HepG2 (cell line): ENCODE measurements at regions not wholly inside any gene's neighbourhood (a gene's known extent, or its start where the extent isn't known, plus 50 kb on each side); places are given as distances from the start of the nearest gene placed in this dataset.

ENCODE experiments used
- ATAC-seq: fragments of 200-7000 bp; cut with Tn5 transposase; 3 replicates; pipeline ENCODE4 v1.9.1; 2020; ENCODE audit warnings: mild to moderate bottlenecking, moderate library complexity
- BruUV-seq: library from RNA; stranded (reverse); fragments of 400-500 nt; replicated peaks from 2 replicates; lab custom pipeline; 2021; lab: Mats Ljungman, UMichigan
- CTCF ChIA-PET: fragments of 300-600 bp; formaldehyde crosslinking; extraction: SDS; loops from one replicate; lab custom pipeline; 2021; ENCODE audit warnings: low total read pairs, inconsistent platforms, low intra/inter-chr PET ratio; lab: Yijun Ruan, JAX
- POLR2A ChIA-PET: fragments of 350-600 bp; sonication (Branson Sonifier 250); formaldehyde crosslinking; loops from one replicate; lab custom pipeline; 2020; ENCODE audit warnings: antibody characterized with exemption, inconsistent platforms; lab: Yijun Ruan, JAX
- DNase-seq: peaks from one replicate; pipeline ENCODE4 v3.0.0-alpha.2; 2015; ENCODE audit warnings: low spot score
- FAIRE-seq: peaks from 3 replicates; lab custom pipeline; 2011; peaks lifted over from hg19 to GRCh38; lab: Jason Lieb, UNC
- H2AFZ ChIP-seq: one replicate; pipeline ENCODE4 v1.6.1; 2011; ENCODE audit warnings: low read length, inconsistent platforms
- H3K27ac ChIP-seq: fragments of 300-600 bp; 3 replicates; pipeline ENCODE4 v1.8.0; 2011; ENCODE audit warnings: mixed run types, mild to moderate bottlenecking, mixed read lengths, low read length, inconsistent platforms; ENCODE audit not compliant: insufficient read depth; ENCODE audit errors: extremely low read length
- H3K27me3 ChIP-seq, 2 experiments: fragments of 200-600 bp in 1 of 2; 2 replicates in 1 of 2; 3 replicates in 1 of 2; pipeline versions ENCODE4 v1.6.0 to v1.8.0; 2011; ENCODE audit warnings: low read length in 2 of 2, mild to moderate bottlenecking in 2 of 2, moderate library complexity in 2 of 2, inconsistent platforms in 1 of 2; ENCODE audit not compliant: insufficient read depth in 2 of 2, control insufficient read depth in 1 of 2
- H3K36me3 ChIP-seq, 2 experiments: fragments of 200-600 bp in 1 of 2; replicated peaks in 1 of 2; 2 replicates in 1 of 2; 3 replicates in 1 of 2; pipeline versions ENCODE4 v1.5.1 to v1.8.0; 2011; ENCODE audit warnings: low read length in 2 of 2, inconsistent platforms in 1 of 2; ENCODE audit not compliant: insufficient read depth in 2 of 2, control insufficient read depth in 1 of 2
- H3K4me1 ChIP-seq: 2 replicates; pipeline ENCODE4 v1.5.1; 2012; ENCODE audit warnings: low read length, inconsistent platforms; ENCODE audit not compliant: insufficient read depth
- H3K4me2 ChIP-seq: 2 replicates; pipeline ENCODE4 v1.6.0; 2011; ENCODE audit warnings: low read depth, low read length, inconsistent platforms
- H3K4me3 ChIP-seq, 3 experiments: fragments of 200-600 bp in 1 of 3; sonication (generic), shearing (Covaris generic) in 1 of 3; replicated peaks in 1 of 3; 2 replicates each; pipeline ENCODE4 v1.5.1; 2011 to 2016; ENCODE audit warnings: low read length in 3 of 3, inconsistent platforms in 2 of 3, low read depth in 2 of 3, mild to moderate bottlenecking in 2 of 3, control low read depth in 1 of 3, mixed read lengths in 1 of 3; ENCODE audit not compliant: insufficient read depth in 1 of 3
- H3K79me2 ChIP-seq: one replicate; pipeline ENCODE4 v1.6.1; 2011; ENCODE audit warnings: low read length, inconsistent platforms; ENCODE audit not compliant: insufficient read depth
- H3K9ac ChIP-seq: 2 replicates; pipeline ENCODE4 v1.6.0; 2011; ENCODE audit warnings: mild to moderate bottlenecking, low read depth, low read length, inconsistent platforms; ENCODE audit not compliant: insufficient read depth
- H3K9me3 ChIP-seq: 2 replicates; pipeline ENCODE4 v1.5.1; 2012; ENCODE audit warnings: mild to moderate bottlenecking, low read length
- H4K20me1 ChIP-seq: 2 replicates; pipeline ENCODE4 v1.6.0; 2011; ENCODE audit warnings: inconsistent platforms, mild to moderate bottlenecking, low read length, moderate library complexity; ENCODE audit not compliant: insufficient read depth
- BCL3 ChIP-seq: sonication (generic); formaldehyde crosslinking; IDR thresholded peaks from 2 replicates; pipeline ENCODE4 v1.5.1; 2020; ENCODE audit warnings: mild to moderate bottlenecking, missing genetic modification reagents, moderate library complexity
- DDIT3 ChIP-seq: sonication (generic); formaldehyde crosslinking; IDR thresholded peaks from 2 replicates; pipeline ENCODE4 v1.4.0; 2020; ENCODE audit warnings: mild to moderate bottlenecking, missing genetic modification reagents
- HNF1A ChIP-seq, 2 experiments: sonication (generic) in 1 of 2; formaldehyde crosslinking in 1 of 2; IDR thresholded peaks; 2 replicates each; pipeline versions ENCODE4 v1.4.0 to v1.6.1; 2016 to 2020; ENCODE audit warnings: borderline replicate concordance in 1 of 2, low read depth in 1 of 2, mild to moderate bottlenecking in 1 of 2, missing genetic modification reagents in 1 of 2
- KDM1A ChIP-seq: IDR thresholded peaks from 2 replicates; pipeline ENCODE4 v1.6.1; 2016; ENCODE audit warnings: missing compliant biosample characterization
- NR1H2 ChIP-seq: sonication (generic); formaldehyde crosslinking; IDR thresholded peaks from 2 replicates; pipeline ENCODE4 v1.8.1; 2022; ENCODE audit warnings: low read depth, missing genetic modification reagents, borderline replicate concordance
- NR2F1 ChIP-seq, 2 experiments: fragments of 450-650 bp in 1 of 2; formaldehyde crosslinking in 1 of 2; IDR thresholded peaks; 2 replicates each; pipeline versions ENCODE4 v1.5.0 to v1.6.1; 2016 to 2020; ENCODE audit warnings: mild to moderate bottlenecking in 1 of 2, missing compliant biosample characterization in 1 of 2, missing genetic modification reagents in 1 of 2, moderate library complexity in 1 of 2
- SP1 ChIP-seq, 2 experiments: fragments of 450-650 bp in 1 of 2; sonication (generic) in 1 of 2; formaldehyde crosslinking in 1 of 2; IDR thresholded peaks; 2 replicates each; pipeline versions ENCODE4 v1.4.0 to v1.6.1; 2016 to 2020; ENCODE audit warnings: missing genetic modification reagents in 1 of 2
- XRCC5 ChIP-seq: fragments of 200-400 bp; formaldehyde crosslinking; optimal IDR thresholded peaks from 2 replicates; pipeline ENCODE3; 2017; ENCODE audit warnings: mild to moderate bottlenecking, low read length
- ZBTB34 ChIP-seq: sonication (generic); formaldehyde crosslinking; IDR thresholded peaks from 2 replicates; pipeline ENCODE4 v1.8.0; 2022; ENCODE audit warnings: mild to moderate bottlenecking, missing genetic modification reagents
- ZNF275 ChIP-seq: sonication (generic); formaldehyde crosslinking; IDR thresholded peaks from 2 replicates; pipeline ENCODE4 v1.8.0; 2022; ENCODE audit warnings: missing genetic modification reagents, mild to moderate bottlenecking, inconsistent platforms, borderline replicate concordance
- WGBS: methylation state at CpG from one replicate; pipeline ENCODE4 v1.1.6; 2017; ENCODE audit warnings: low lambda C conversion rate; 5-methylcytosine and 5-hydroxymethylcytosine counted together
- in situ Hi-C: cut with HindIII; loops from 2 replicates; pipeline ENCODE4 v1.10.0; 2017; ENCODE audit warnings: low pct_unique_long_range_greater_than_20kb; ENCODE audit not compliant: extremely low pct_ligation_motif_present
- intact Hi-C: fragments of 100-400 bp; cut with micrococcal nuclease; formaldehyde crosslinking; loops from one replicate; pipeline ENCODE4 v1.10.0; 2022; ENCODE audit not compliant: unreplicated experiment

GRCh38 chr5:96254980-96255691 is 177.9 kb downstream of the PCSK1 start:
- POLR2A ChIA-PET = no interaction called here
- no peak for TF ChIP-seq XRCC5
- TF ChIP-seq NR1H2 (CRISPR knock-in tag) = no peak
- no peak for TF ChIP-seq SP1 (IDR thresholded peaks at IDR 0.05)
- no peak for TF ChIP-seq SP1 (CRISPR knock-in tag; IDR thresholded peaks at IDR 0.05)
- no peak for TF ChIP-seq KDM1A (CRISPR knock-in tag)
- TF ChIP-seq ZBTB34 (CRISPR knock-in tag) = no peak
- no peak for TF ChIP-seq NR2F1 (CRISPR knock-in tag; IDR thresholded peaks at IDR 0.05)
- no peak for TF ChIP-seq DDIT3 (CRISPR knock-in tag)
- TF ChIP-seq HNF1A (IDR thresholded peaks at IDR 0.05; ENCODE audit: low read depth) = no peak
- TF ChIP-seq HNF1A (CRISPR knock-in tag; IDR thresholded peaks at IDR 0.05; ENCODE audit: borderline replicate concordance) = no peak
- no peak for TF ChIP-seq ZNF275
- no peak for TF ChIP-seq BCL3 (CRISPR knock-in tag)
- ATAC-seq = no peak
- Histone ChIP-seq H3K79me2 (no peaks in the 10 kb centered on the region), H3K4me3 (no peak overlapping the region), H3K27ac (no peak overlapping the region), H3K9me3 (no peaks in the 10 kb centered on the region), H4K20me1 (no peaks in the 10 kb centered on the region), H3K4me1 (peaks cover 33% of the 10 kb centered on the region), H3K9ac (no peak overlapping the region), H2AFZ (no peak overlapping the region), H3K4me2 (no peak overlapping the region), H3K27me3 (no peaks in the 10 kb centered on the region), H3K36me3 (no peaks in the 10 kb centered on the region)
- no peak for FAIRE-seq
- no TSS peak for BruUV-seq
- no peak for DNase-seq
- WGBS = 82% methylated on average over 5 of the region's 5 CpGs
- in situ Hi-C loops = no loop called here
- CTCF ChIA-PET = no interaction called here
- intact Hi-C loops = no loop called here
